Neural progenitor cell (in vitro differentiated cells): ENCODE measurements at regions not wholly inside any gene's neighbourhood (a gene's known extent, or its start where the extent isn't known, plus 50 kb on each side); places are given as distances from the start of the nearest gene placed in this dataset.

Source experiments
- EZH2 ChIP-seq: fragments of 200-600 bp; sonication (generic); IDR thresholded peaks from 2 replicates; pipeline ENCODE4 v1.6.1; 2017; ENCODE audit warnings: antibody characterized with exemption, mild to moderate bottlenecking, moderate library complexity
- EZH2phosphoT487 ChIP-seq: fragments of 200-600 bp; sonication (generic); IDR thresholded peaks from 2 replicates; pipeline ENCODE4 v1.6.1; 2017; ENCODE audit warnings: antibody characterized with exemption
- TF ChIP-seq, protein P1 (sequence below): fragments of 200-600 bp; sonication (generic); IDR thresholded peaks from 2 replicates; pipeline ENCODE4 v1.5.1; 2017; ENCODE audit warnings: antibody characterized with exemption, mild to moderate bottlenecking

DNA sequence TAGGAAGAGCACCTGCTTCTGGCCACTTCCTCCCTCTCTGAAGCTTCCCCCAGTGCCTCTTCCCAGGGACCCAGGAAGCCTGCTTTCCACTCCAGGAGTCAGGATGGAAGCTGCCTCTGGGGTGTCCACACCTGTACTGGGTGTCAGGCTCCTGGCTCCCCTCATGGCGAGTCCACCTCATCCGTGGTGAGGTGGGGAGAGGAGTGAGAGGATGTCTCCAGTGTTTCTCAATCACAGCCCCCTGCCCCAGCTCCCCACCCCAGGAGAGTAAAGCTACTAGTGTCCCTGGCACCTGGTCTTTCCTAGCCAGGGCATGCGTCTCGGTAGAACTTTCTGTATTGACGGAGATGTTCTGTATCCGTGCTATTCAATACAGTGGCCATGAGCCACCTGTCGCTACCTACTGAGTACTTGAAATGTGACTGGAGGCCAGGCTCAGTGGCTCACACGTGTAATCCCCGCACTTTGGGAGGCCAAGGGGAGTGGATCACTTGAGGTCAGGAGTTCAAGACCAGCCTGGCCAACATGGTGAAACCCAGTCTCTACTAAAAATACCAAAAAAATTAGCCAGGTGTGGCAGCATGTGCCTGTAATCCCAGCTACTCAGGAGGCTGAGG is 171.2 kb upstream of the HAAO start:
- TF ChIP-seq, protein P1, sequence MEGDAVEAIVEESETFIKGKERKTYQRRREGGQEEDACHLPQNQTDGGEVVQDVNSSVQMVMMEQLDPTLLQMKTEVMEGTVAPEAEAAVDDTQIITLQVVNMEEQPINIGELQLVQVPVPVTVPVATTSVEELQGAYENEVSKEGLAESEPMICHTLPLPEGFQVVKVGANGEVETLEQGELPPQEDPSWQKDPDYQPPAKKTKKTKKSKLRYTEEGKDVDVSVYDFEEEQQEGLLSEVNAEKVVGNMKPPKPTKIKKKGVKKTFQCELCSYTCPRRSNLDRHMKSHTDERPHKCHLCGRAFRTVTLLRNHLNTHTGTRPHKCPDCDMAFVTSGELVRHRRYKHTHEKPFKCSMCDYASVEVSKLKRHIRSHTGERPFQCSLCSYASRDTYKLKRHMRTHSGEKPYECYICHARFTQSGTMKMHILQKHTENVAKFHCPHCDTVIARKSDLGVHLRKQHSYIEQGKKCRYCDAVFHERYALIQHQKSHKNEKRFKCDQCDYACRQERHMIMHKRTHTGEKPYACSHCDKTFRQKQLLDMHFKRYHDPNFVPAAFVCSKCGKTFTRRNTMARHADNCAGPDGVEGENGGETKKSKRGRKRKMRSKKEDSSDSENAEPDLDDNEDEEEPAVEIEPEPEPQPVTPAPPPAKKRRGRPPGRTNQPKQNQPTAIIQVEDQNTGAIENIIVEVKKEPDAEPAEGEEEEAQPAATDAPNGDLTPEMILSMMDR: no peak
- TF ChIP-seq EZH2: no peak
- no peak for TF ChIP-seq EZH2phosphoT487
